Caco-2 (cell line): ENCODE measurements at regions not wholly inside any gene's neighbourhood (a gene's known extent, or its start where the extent isn't known, plus 50 kb on each side); places are given as distances from the start of the nearest gene placed in this dataset.

Experiments
- BruUV-seq: library from RNA; stranded (reverse); fragments of 400-500 nt; replicated peaks from 2 replicates; lab custom pipeline; 2021; lab: Mats Ljungman, UMichigan
- CTCF ChIA-PET: fragments of 300-600 bp; sonication (Branson Sonifier 250); formaldehyde crosslinking; loops from one replicate; lab custom pipeline; 2022; ENCODE audit warnings: antibody characterized with exemption; lab: Charles Lee
- POLR2A ChIA-PET: fragments of 300-600 bp; sonication (Branson Sonifier 250); formaldehyde crosslinking; loops from one replicate; lab custom pipeline; 2022; ENCODE audit warnings: antibody characterized with exemption; lab: Charles Lee
- DNase-seq, 2 experiments: peaks; one replicate each; pipeline versions ENCODE4 v3.0.0 to v3.0.0-alpha.2; 2020 to 2022
- H3K27me3 ChIP-seq: replicated peaks from 2 replicates; pipeline ENCODE4 v1.6.0; 2011; ENCODE audit warnings: low read length; ENCODE audit not compliant: control insufficient read depth, insufficient read depth
- H3K36me3 ChIP-seq: 2 replicates; pipeline ENCODE4 v1.5.1; 2011; ENCODE audit warnings: low read length; ENCODE audit not compliant: control insufficient read depth, insufficient read depth
- H3K4me1 ChIP-seq: fragments of 250-450 bp; sonication (Bioruptor Pico); 2 replicates; pipeline ENCODE4 v1.5.1; 2020; ENCODE audit warnings: mild to moderate bottlenecking
- H3K4me3 ChIP-seq: 2 replicates; pipeline ENCODE4 v1.5.1; 2011; ENCODE audit warnings: low read depth, mild to moderate bottlenecking, control low read depth, low read length
- H3K9me3 ChIP-seq: fragments of 250-450 bp; sonication (Bioruptor Pico); 2 replicates; pipeline ENCODE4 v1.5.1; 2020; ENCODE audit warnings: mild to moderate bottlenecking, moderate library complexity
- H3K27ac Mint-ChIP-seq: one replicate; pipeline ENCODE4 v1.8.0; 2022; ENCODE audit warnings: mixed read lengths; ENCODE audit not compliant: unreplicated experiment
- H3K27me3 Mint-ChIP-seq: one replicate; pipeline ENCODE4 v1.8.0; 2022; ENCODE audit warnings: mixed read lengths; ENCODE audit not compliant: insufficient read depth, unreplicated experiment
- H3K36me3 Mint-ChIP-seq: one replicate; pipeline ENCODE4 v1.8.0; 2022; ENCODE audit warnings: mild to moderate bottlenecking, mixed read lengths; ENCODE audit not compliant: insufficient read depth, unreplicated experiment
- H3K4me1 Mint-ChIP-seq: one replicate; pipeline ENCODE4 v1.8.0; 2022; ENCODE audit warnings: low read depth, mixed read lengths; ENCODE audit not compliant: unreplicated experiment
- H3K4me3 Mint-ChIP-seq: one replicate; pipeline ENCODE4 v1.8.0; 2022; ENCODE audit warnings: mild to moderate bottlenecking, moderate library complexity, mixed read lengths; ENCODE audit not compliant: unreplicated experiment
- H3K9me3 Mint-ChIP-seq: one replicate; pipeline ENCODE4 v1.8.0; 2022; ENCODE audit warnings: mixed read lengths; ENCODE audit not compliant: unreplicated experiment
- CTCF ChIP-seq, 2 experiments: fragments of 200-600 bp in 1 of 2; IDR thresholded peaks; 1 replicate in 1 of 2; 2 replicates in 1 of 2; pipeline versions ENCODE4 v1.5.1 to v1.8.0; 2011 to 2022; ENCODE audit warnings: antibody characterized with exemption in 1 of 2, control low read depth in 1 of 2, inconsistent platforms in 1 of 2, low read depth in 1 of 2, low read length in 1 of 2, mild to moderate bottlenecking in 1 of 2, moderate library complexity in 1 of 2; ENCODE audit not compliant: insufficient read depth in 1 of 2, severe bottlenecking in 1 of 2, unreplicated experiment in 1 of 2
- intact Hi-C: fragments of 100-400 bp; cut with micrococcal nuclease; formaldehyde crosslinking; loops from one replicate; pipeline ENCODE4 v1.10.0; 2022; ENCODE audit not compliant: unreplicated experiment

GRCh38 chr2:16308816-16309215 is 356.8 kb downstream of the CYRIA start:
- Mint-ChIP-seq H3K36me3 (no peaks in the 10 kb centered on the region), H3K9me3 (peaks cover 12% of the 10 kb centered on the region), H3K4me3 (no peak overlapping the region), H3K27me3 (no peaks in the 10 kb centered on the region), H3K27ac (no peak overlapping the region), H3K4me1 (peaks cover 5% of the 10 kb centered on the region)
- H3K4me1 ChIP-seq = no peaks in the 10 kb centered on the region
- H3K9me3 ChIP-seq = peaks cover 8% of the 10 kb centered on the region
- TF ChIP-seq CTCF (IDR thresholded peaks at IDR 0.05; ENCODE audit: insufficient read depth in 1 of 2, low read depth in 1 of 2, low read length in 1 of 2, severe bottlenecking in 1 of 2, unreplicated experiment in 1 of 2) = no peak
- POLR2A ChIA-PET = no interaction called here
- CTCF ChIA-PET = no interaction called here
- no peaks in the 10 kb centered on the region for H3K36me3 ChIP-seq
- BruUV-seq = no TSS peak
- no peak overlapping the region for H3K4me3 ChIP-seq
- no peaks in the 10 kb centered on the region for H3K27me3 ChIP-seq
- DNase-seq = no peak
- intact Hi-C loops = no loop called here

GRCh38 chr2:16304876-16305590 is 360.6 kb downstream of the CYRIA start:
- CTCF ChIA-PET = no interaction called here
- Mint-ChIP-seq H3K27me3 (no peaks in the 10 kb centered on the region), H3K9me3 (no peaks in the 10 kb centered on the region), H3K36me3 (no peaks in the 10 kb centered on the region), H3K27ac (no peak overlapping the region), H3K4me1 (peaks cover 10% of the 10 kb centered on the region), H3K4me3 (no peak overlapping the region)
- H3K27me3 ChIP-seq = no peaks in the 10 kb centered on the region
- POLR2A ChIA-PET = no interaction called here
- H3K36me3 ChIP-seq = no peaks in the 10 kb centered on the region
- peaks cover 18% of the 10 kb centered on the region for H3K9me3 ChIP-seq
- TF ChIP-seq CTCF (IDR thresholded peaks at IDR 0.05; ENCODE audit: insufficient read depth in 1 of 2, low read depth in 1 of 2, low read length in 1 of 2, severe bottlenecking in 1 of 2, unreplicated experiment in 1 of 2) = no peak
- intact Hi-C loops = no loop called here
- DNase-seq = no peak
- BruUV-seq = no TSS peak
- H3K4me1 ChIP-seq = no peaks in the 10 kb centered on the region
- no peak overlapping the region for H3K4me3 ChIP-seq

- Histone ChIP-seq H3K4me3 (no peak overlapping the region), H3K4me1 (no peaks in the 10 kb centered on the region), H3K36me3 (no peaks in the 10 kb centered on the region), H3K27me3 (no peaks in the 10 kb centered on the region), H3K9me3 (peaks cover 18% of the 10 kb centered on the region)
- no peaks in the 10 kb centered on the region for H3K36me3 Mint-ChIP-seq
- DNase-seq = no peak
- intact Hi-C loops = no loop called here
- H3K27me3 Mint-ChIP-seq = no peaks in the 10 kb centered on the region
- no peak overlapping the region for H3K27ac Mint-ChIP-seq
- no peaks in the 10 kb centered on the region for H3K9me3 Mint-ChIP-seq
- ChIA-PET CTCF (no interaction called here), POLR2A (no interaction called here)
- BruUV-seq = no TSS peak
- peaks cover 10% of the 10 kb centered on the region for H3K4me1 Mint-ChIP-seq
- no peak overlapping the region for H3K4me3 Mint-ChIP-seq
- TF ChIP-seq CTCF (IDR thresholded peaks at IDR 0.05; ENCODE audit: insufficient read depth in 1 of 2, low read depth in 1 of 2, low read length in 1 of 2, severe bottlenecking in 1 of 2, unreplicated experiment in 1 of 2) = no peak
These were observed 361.9 kb downstream of the CYRIA start for GRCh38 chr2:16303761-16304160.
